Neural progenitor cell (in vitro differentiated cells): ENCODE measurements at regions not wholly inside any gene's neighbourhood (a gene's known extent, or its start where the extent isn't known, plus 50 kb on each side); places are given as distances from the start of the nearest gene placed in this dataset.

ENCODE experiments used
- CTCF ChIP-seq: fragments of 200-600 bp; sonication (generic); IDR thresholded peaks from 2 replicates; pipeline ENCODE4 v1.5.1; 2017; ENCODE audit warnings: antibody characterized with exemption, mild to moderate bottlenecking
- EZH2 ChIP-seq: fragments of 200-600 bp; sonication (generic); IDR thresholded peaks from 2 replicates; pipeline ENCODE4 v1.6.1; 2017; ENCODE audit warnings: antibody characterized with exemption, mild to moderate bottlenecking, moderate library complexity
- EZH2phosphoT487 ChIP-seq: fragments of 200-600 bp; sonication (generic); IDR thresholded peaks from 2 replicates; pipeline ENCODE4 v1.6.1; 2017; ENCODE audit warnings: antibody characterized with exemption

GRCh38 chr10:29805134-29805723 is 170.5 kb upstream of the SVIL start:
- TF ChIP-seq CTCF (no peak), EZH2 (no peak), EZH2phosphoT487 (no peak)
